IgD-negative memory B cell (primary cell): ENCODE measurements at regions not wholly inside any gene's neighbourhood (a gene's known extent, or its start where the extent isn't known, plus 50 kb on each side); places are given as distances from the start of the nearest gene placed in this dataset.

Experiments used
- H3K27ac Mint-ChIP-seq, 3 donors: one replicate each; pipeline ENCODE4 v1.8.0; 2020 to 2022; ENCODE audit warnings: mild to moderate bottlenecking in 3 of 3, mixed read lengths in 3 of 3, moderate library complexity in 1 of 3
- H3K27me3 Mint-ChIP-seq: one replicate; pipeline ENCODE4 v1.8.0; 2021; ENCODE audit warnings: mixed read lengths
- H3K36me3 Mint-ChIP-seq: one replicate; pipeline ENCODE4 v1.8.0; 2020; ENCODE audit warnings: mild to moderate bottlenecking, mixed read lengths
- H3K4me1 Mint-ChIP-seq, 3 donors: one replicate each; pipeline ENCODE4 v1.8.0; 2020 to 2022; ENCODE audit warnings: mixed read lengths in 3 of 3, mild to moderate bottlenecking in 1 of 3
- H3K4me3 Mint-ChIP-seq, 4 donors: one replicate each; pipeline ENCODE4 v1.8.0; 2020 to 2022; ENCODE audit warnings: mild to moderate bottlenecking in 4 of 4, mixed read lengths in 4 of 4, moderate library complexity in 3 of 4
- H3K9me3 Mint-ChIP-seq, 3 donors: one replicate each; pipeline ENCODE4 v1.8.0; 2020 to 2021; ENCODE audit warnings: mixed read lengths in 3 of 3, mild to moderate bottlenecking in 1 of 3

GRCh38 chr20:4095639-4096038 lies 53.0 kb upstream of the SMOX start:
- H3K4me3 Mint-ChIP-seq, result no peak overlapping the region
- H3K27me3 Mint-ChIP-seq, result peaks cover 16% of the 10 kb centered on the region
- peaks cover 0 to 10% (median 5%) of the 10 kb centered on the region in 3 donors for H3K9me3 Mint-ChIP-seq
- H3K27ac Mint-ChIP-seq, result no peak overlapping the region
- no peaks in the 10 kb centered on the region for H3K4me1 Mint-ChIP-seq
- peaks cover 5% of the 10 kb centered on the region for H3K36me3 Mint-ChIP-seq

- Mint-ChIP-seq H3K9me3 (peaks cover 0 to 10% (median 5%) of the 10 kb centered on the region in 3 donors), H3K36me3 (peaks cover 3% of the 10 kb centered on the region), H3K4me3 (no peak overlapping the region), H3K27me3 (peaks cover 11% of the 10 kb centered on the region), H3K27ac (no peak overlapping the region), H3K4me1 (no peaks in the 10 kb centered on the region)
Observed at GRCh38 chr20:4091490-4092479, 56.8 kb upstream of the SMOX start.

GRCh38 chr20:4090756-4091489 lies 57.7 kb upstream of the SMOX start:
- H3K4me1 Mint-ChIP-seq, result no peaks in the 10 kb centered on the region
- H3K36me3 Mint-ChIP-seq, result peaks cover 3% of the 10 kb centered on the region
- H3K27me3 Mint-ChIP-seq, result peaks cover 15% of the 10 kb centered on the region
- no peak overlapping the region for H3K27ac Mint-ChIP-seq
- peaks cover 0 to 10% (median 5%) of the 10 kb centered on the region in 3 donors for H3K9me3 Mint-ChIP-seq
- H3K4me3 Mint-ChIP-seq, result no peak overlapping the region

GRCh38 chr20:4089756-4090487 lies 58.7 kb upstream of the SMOX start:
- H3K36me3 Mint-ChIP-seq, result peaks cover 3% of the 10 kb centered on the region
- H3K4me3 Mint-ChIP-seq, result no peak overlapping the region
- H3K4me1 Mint-ChIP-seq, result peaks cover 0 to 4% (median 0%) of the 10 kb centered on the region in 3 donors
- H3K27me3 Mint-ChIP-seq, result peaks cover 12% of the 10 kb centered on the region
- H3K9me3 Mint-ChIP-seq, result peaks cover 0 to under 1% (median 0%) of the 10 kb centered on the region in 3 donors
- H3K27ac Mint-ChIP-seq, result no peak overlapping the region

- no peak overlapping the region for H3K27ac Mint-ChIP-seq
- H3K36me3 Mint-ChIP-seq, result peaks cover 3% of the 10 kb centered on the region
- H3K4me1 Mint-ChIP-seq, result peaks cover 2 to 7% (median 5%) of the 10 kb centered on the region in 3 donors
- no peak overlapping the region for H3K4me3 Mint-ChIP-seq
- peaks cover 14% of the 10 kb centered on the region for H3K27me3 Mint-ChIP-seq
- H3K9me3 Mint-ChIP-seq, result no peaks in the 10 kb centered on the region
Observed at GRCh38 chr20:4088766-4089165, 59.9 kb upstream of the SMOX start.

- H3K4me3 Mint-ChIP-seq, result no peak overlapping the region
- H3K36me3 Mint-ChIP-seq, result peaks cover 3% of the 10 kb centered on the region
- H3K4me1 Mint-ChIP-seq, result peaks cover 3 to 11% (median 5%) of the 10 kb centered on the region in 3 donors
- H3K27me3 Mint-ChIP-seq, result peaks cover 16% of the 10 kb centered on the region
- H3K9me3 Mint-ChIP-seq, result no peaks in the 10 kb centered on the region
- no peak overlapping the region for H3K27ac Mint-ChIP-seq
Observed at GRCh38 chr20:4087923-4088322, 60.7 kb upstream of the SMOX start.

- peaks cover 7 to 11% (median 8%) of the 10 kb centered on the region in 3 donors for H3K4me1 Mint-ChIP-seq
- peaks cover 0 to 2% (median 0%) of the 10 kb centered on the region in 3 donors for H3K9me3 Mint-ChIP-seq
- H3K27ac Mint-ChIP-seq, result no peak overlapping the region
- peaks cover 3% of the 10 kb centered on the region for H3K36me3 Mint-ChIP-seq
- H3K27me3 Mint-ChIP-seq, result peaks cover 22% of the 10 kb centered on the region
- H3K4me3 Mint-ChIP-seq, result no peak overlapping the region
Observed at GRCh38 chr20:4086771-4087687, 61.6 kb upstream of the SMOX start.

GRCh38 chr20:4084721-4085120 lies 63.9 kb upstream of the SMOX start:
- no peaks in the 10 kb centered on the region for H3K36me3 Mint-ChIP-seq
- peaks cover 2 to 6% (median 5%) of the 10 kb centered on the region in 3 donors for H3K9me3 Mint-ChIP-seq
- H3K4me1 Mint-ChIP-seq, result peaks cover 7 to 11% (median 8%) of the 10 kb centered on the region in 3 donors
- peaks cover 23% of the 10 kb centered on the region for H3K27me3 Mint-ChIP-seq
- no peak overlapping the region for H3K4me3 Mint-ChIP-seq
- H3K27ac Mint-ChIP-seq, result no peak overlapping the region

- no peaks in the 10 kb centered on the region for H3K36me3 Mint-ChIP-seq
- H3K27me3 Mint-ChIP-seq, result peaks cover 23% of the 10 kb centered on the region
- peak overlapping the region in 1 of 4 donors; percentile 13 for H3K4me3 Mint-ChIP-seq
- H3K27ac Mint-ChIP-seq, result peak overlapping the region in 1 of 3 donors; percentile 43
- H3K9me3 Mint-ChIP-seq, result peaks cover 2 to 6% (median 5%) of the 10 kb centered on the region in 3 donors
- H3K4me1 Mint-ChIP-seq, result peaks cover 7 to 11% (median 8%) of the 10 kb centered on the region in 3 donors
Observed at GRCh38 chr20:4084096-4084495, 64.5 kb upstream of the SMOX start.

GRCh38 chr20:4083098-4083865 lies 65.3 kb upstream of the SMOX start:
- Mint-ChIP-seq H3K4me1 (peaks cover 7 to 11% (median 8%) of the 10 kb centered on the region in 3 donors), H3K9me3 (peaks cover 2 to 6% (median 5%) of the 10 kb centered on the region in 3 donors), H3K27me3 (peaks cover 23% of the 10 kb centered on the region), H3K4me3 (no peak overlapping the region), H3K27ac (peak overlapping the region in 1 of 3 donors; percentile 18), H3K36me3 (peaks cover 1% of the 10 kb centered on the region)

- H3K36me3 Mint-ChIP-seq, result peaks cover 3% of the 10 kb centered on the region
- peaks cover 21% of the 10 kb centered on the region for H3K27me3 Mint-ChIP-seq
- H3K4me3 Mint-ChIP-seq, result peak overlapping the region in 1 of 4 donors; percentile 75
- H3K27ac Mint-ChIP-seq, result no peak overlapping the region
- H3K4me1 Mint-ChIP-seq, result peaks cover 7 to 11% (median 8%) of the 10 kb centered on the region in 3 donors
- H3K9me3 Mint-ChIP-seq, result peaks cover 2 to 6% (median 5%) of the 10 kb centered on the region in 3 donors
Observed at GRCh38 chr20:4082406-4083097, 66.1 kb upstream of the SMOX start.

GRCh38 chr20:4081421-4081820 lies 66.1 kb upstream of the RNF24 start:
- H3K9me3 Mint-ChIP-seq, result peaks cover 2 to 6% (median 5%) of the 10 kb centered on the region in 3 donors
- peaks cover 7 to 11% (median 8%) of the 10 kb centered on the region in 3 donors for H3K4me1 Mint-ChIP-seq
- H3K27ac Mint-ChIP-seq, result peak overlapping the region in 1 of 3 donors; percentile 77
- peaks cover 3% of the 10 kb centered on the region for H3K36me3 Mint-ChIP-seq
- peak overlapping the region in 1 of 4 donors; percentile 28 for H3K4me3 Mint-ChIP-seq
- H3K27me3 Mint-ChIP-seq, result peaks cover 16% of the 10 kb centered on the region
